ENCODE measurements at regions not wholly inside any gene's neighbourhood (a gene's known extent, or its start where the extent isn't known, plus 50 kb on each side); places are given as distances from the start of the nearest gene placed in this dataset.

GRCh38 chr10:130554701-130555410 is 418.7 kb downstream of the GLRX3 start:
- Histone ChIP-seq H3K27ac (ENCODE audit: low read depth in 1 of 2, low read length in 1 of 2) (no peak overlapping the region), H3K36me3 (ENCODE audit: control insufficient read depth in 4 of 4, insufficient read depth in 4 of 4, low read length in 4 of 4) (no peaks in the 10 kb centered on the region), H3K4me3 (no peak overlapping the region), H3K4me1 (ENCODE audit: control insufficient read depth in 5 of 5, insufficient read depth in 5 of 5, low read length in 5 of 5) (no peaks in the 10 kb centered on the region), H3K9ac (ENCODE audit: insufficient read depth in 1 of 2, low read length in 2 of 2) (no peak overlapping the region), H3K9me3 (ENCODE audit: control insufficient read depth in 4 of 4, insufficient read depth in 3 of 4, low read length in 3 of 4) (no peaks in the 10 kb centered on the region), H3K27me3 (ENCODE audit: control insufficient read depth in 3 of 3, insufficient read depth in 3 of 3, low read length in 2 of 3) (peaks cover 0 to 6% (median 3%) of the 10 kb centered on the region in 3 donors)
- no peak for TF ChIP-seq CTCF (IDR thresholded peaks at IDR 0.05; ENCODE audit: control extremely low read depth, extremely low read depth)
- DNase-seq = no peak
- no peak for ATAC-seq (ENCODE audit: insufficient read depth, low FRiP score)
- 83 to 88% methylated on average over 14 of the region's 14 CpGs for WGBS, 2 donors

GRCh38 chr10:130555411-130555750 is 419.2 kb downstream of the GLRX3 start:
- Histone ChIP-seq H3K36me3 (ENCODE audit: control insufficient read depth in 4 of 4, insufficient read depth in 4 of 4, low read length in 4 of 4) (no peaks in the 10 kb centered on the region), H3K9me3 (ENCODE audit: control insufficient read depth in 4 of 4, insufficient read depth in 3 of 4, low read length in 3 of 4) (no peaks in the 10 kb centered on the region), H3K27ac (ENCODE audit: low read depth in 1 of 2, low read length in 1 of 2) (no peak overlapping the region), H3K9ac (ENCODE audit: insufficient read depth in 1 of 2, low read length in 2 of 2) (no peak overlapping the region), H3K4me1 (ENCODE audit: control insufficient read depth in 5 of 5, insufficient read depth in 5 of 5, low read length in 5 of 5) (no peaks in the 10 kb centered on the region), H3K4me3 (no peak overlapping the region), H3K27me3 (ENCODE audit: control insufficient read depth in 3 of 3, insufficient read depth in 3 of 3, low read length in 2 of 3) (peaks cover 0 to 4% (median 3%) of the 10 kb centered on the region in 3 donors)
- no peak for TF ChIP-seq CTCF (IDR thresholded peaks at IDR 0.05; ENCODE audit: control extremely low read depth, extremely low read depth)
- DNase-seq = no peak
- WGBS, 2 donors = 79 to 80% methylated on average over 7 of the region's 7 CpGs
- ATAC-seq (ENCODE audit: insufficient read depth, low FRiP score) = no peak

GRCh38 chr10:130557181-130557845 is 421.1 kb downstream of the GLRX3 start:
- DNase-seq (no peak), ATAC-seq (ENCODE audit: insufficient read depth, low FRiP score) (no peak)
- WGBS, 2 donors = 71 to 80% methylated on average over 8 of the region's 8 CpGs
- Histone ChIP-seq H3K9me3 (ENCODE audit: control insufficient read depth in 4 of 4, insufficient read depth in 3 of 4, low read length in 3 of 4) (no peaks in the 10 kb centered on the region), H3K4me1 (ENCODE audit: control insufficient read depth in 5 of 5, insufficient read depth in 5 of 5, low read length in 5 of 5) (no peaks in the 10 kb centered on the region), H3K9ac (ENCODE audit: insufficient read depth in 1 of 2, low read length in 2 of 2) (no peak overlapping the region), H3K36me3 (ENCODE audit: control insufficient read depth in 4 of 4, insufficient read depth in 4 of 4, low read length in 4 of 4) (no peaks in the 10 kb centered on the region), H3K4me3 (no peak overlapping the region), H3K27ac (ENCODE audit: low read depth in 1 of 2, low read length in 1 of 2) (no peak overlapping the region), H3K27me3 (ENCODE audit: control insufficient read depth in 3 of 3, insufficient read depth in 3 of 3, low read length in 2 of 3) (peaks cover 0 to 2% (median 1%) of the 10 kb centered on the region in 3 donors)
- TF ChIP-seq CTCF (IDR thresholded peaks at IDR 0.05; ENCODE audit: control extremely low read depth, extremely low read depth) = no peak
